ENCODE measurements at regions not wholly inside any gene's neighbourhood (a gene's known extent, or its start where the extent isn't known, plus 50 kb on each side); places are given as distances from the start of the nearest gene placed in this dataset.

GRCh38 chr12:45582536-45582935 is 147.0 kb upstream of the ARID2 start:
- Histone ChIP-seq H3K4me1 (ENCODE audit: control insufficient read depth in 2 of 2, insufficient read depth in 2 of 2, low read length in 1 of 2) (no peaks in the 10 kb centered on the region), H3K36me3 (ENCODE audit: control insufficient read depth in 2 of 2, insufficient read depth in 2 of 2, low read length in 1 of 2) (no peaks in the 10 kb centered on the region), H3K4me3 (ENCODE audit: low read depth in 1 of 2, low read length in 2 of 2) (no peak overlapping the region), H3K27ac (ENCODE audit: low read depth in 2 of 2, low read length in 1 of 2) (no peak overlapping the region), H3K9me3 (ENCODE audit: control insufficient read depth in 2 of 2, insufficient read depth in 1 of 2, low read depth in 1 of 2, low read length in 1 of 2) (no peaks in the 10 kb centered on the region), H3K27me3 (ENCODE audit: control insufficient read depth in 1 of 2, insufficient read depth in 2 of 2, low read length in 2 of 2) (no peaks in the 10 kb centered on the region)
- 54 to 60% methylated on average over 1 of the region's 1 CpG for WGBS, 2 donors

- 51 to 68% methylated on average over 8 of the region's 8 CpGs for WGBS, 2 donors
- H3K4me1 ChIP-seq (ENCODE audit: control insufficient read depth in 2 of 2, insufficient read depth in 2 of 2, low read length in 1 of 2): no peaks in the 10 kb centered on the region
- no peaks in the 10 kb centered on the region for H3K27me3 ChIP-seq (ENCODE audit: control insufficient read depth in 1 of 2, insufficient read depth in 2 of 2, low read length in 2 of 2)
- H3K36me3 ChIP-seq (ENCODE audit: control insufficient read depth in 2 of 2, insufficient read depth in 2 of 2, low read length in 1 of 2): no peaks in the 10 kb centered on the region
- H3K9me3 ChIP-seq (ENCODE audit: control insufficient read depth in 2 of 2, insufficient read depth in 1 of 2, low read depth in 1 of 2, low read length in 1 of 2): no peaks in the 10 kb centered on the region
- no peak overlapping the region for H3K27ac ChIP-seq (ENCODE audit: low read depth in 2 of 2, low read length in 1 of 2)
- H3K4me3 ChIP-seq (ENCODE audit: low read depth in 1 of 2, low read length in 2 of 2): no peak overlapping the region
Observed at GRCh38 chr12:45582986-45583659, 146.4 kb upstream of the ARID2 start.

- Histone ChIP-seq H3K36me3 (ENCODE audit: control insufficient read depth in 2 of 2, insufficient read depth in 2 of 2, low read length in 1 of 2) (no peaks in the 10 kb centered on the region), H3K27ac (ENCODE audit: low read depth in 2 of 2, low read length in 1 of 2) (no peak overlapping the region), H3K4me1 (ENCODE audit: control insufficient read depth in 2 of 2, insufficient read depth in 2 of 2, low read length in 1 of 2) (no peaks in the 10 kb centered on the region), H3K4me3 (ENCODE audit: low read depth in 1 of 2, low read length in 2 of 2) (no peak overlapping the region), H3K27me3 (ENCODE audit: control insufficient read depth in 1 of 2, insufficient read depth in 2 of 2, low read length in 2 of 2) (no peaks in the 10 kb centered on the region), H3K9me3 (ENCODE audit: control insufficient read depth in 2 of 2, insufficient read depth in 1 of 2, low read depth in 1 of 2, low read length in 1 of 2) (no peaks in the 10 kb centered on the region)
- WGBS, 2 donors: 96 to 100% methylated on average over 1 of the region's 1 CpG
Observed at GRCh38 chr12:45584336-45584735, 145.2 kb upstream of the ARID2 start.

- Histone ChIP-seq H3K4me1 (ENCODE audit: control insufficient read depth in 2 of 2, insufficient read depth in 2 of 2, low read length in 1 of 2) (no peaks in the 10 kb centered on the region), H3K9me3 (ENCODE audit: control insufficient read depth in 2 of 2, insufficient read depth in 1 of 2, low read depth in 1 of 2, low read length in 1 of 2) (no peaks in the 10 kb centered on the region), H3K36me3 (ENCODE audit: control insufficient read depth in 2 of 2, insufficient read depth in 2 of 2, low read length in 1 of 2) (no peaks in the 10 kb centered on the region), H3K4me3 (ENCODE audit: low read depth in 1 of 2, low read length in 2 of 2) (no peak overlapping the region), H3K27me3 (ENCODE audit: control insufficient read depth in 1 of 2, insufficient read depth in 2 of 2, low read length in 2 of 2) (no peaks in the 10 kb centered on the region), H3K27ac (ENCODE audit: low read depth in 2 of 2, low read length in 1 of 2) (no peak overlapping the region)
- WGBS, 2 donors: 92 to 93% methylated on average over 31 of the region's 31 CpGs
Observed at GRCh38 chr12:45585522-45586230, 143.8 kb upstream of the ARID2 start.

GRCh38 chr12:45586486-45586885 is 143.0 kb upstream of the ARID2 start:
- Histone ChIP-seq H3K4me1 (ENCODE audit: control insufficient read depth in 2 of 2, insufficient read depth in 2 of 2, low read length in 1 of 2) (no peaks in the 10 kb centered on the region), H3K27ac (ENCODE audit: low read depth in 2 of 2, low read length in 1 of 2) (no peak overlapping the region), H3K9me3 (ENCODE audit: control insufficient read depth in 2 of 2, insufficient read depth in 1 of 2, low read depth in 1 of 2, low read length in 1 of 2) (no peaks in the 10 kb centered on the region), H3K4me3 (ENCODE audit: low read depth in 1 of 2, low read length in 2 of 2) (no peak overlapping the region), H3K27me3 (ENCODE audit: control insufficient read depth in 1 of 2, insufficient read depth in 2 of 2, low read length in 2 of 2) (no peaks in the 10 kb centered on the region), H3K36me3 (ENCODE audit: control insufficient read depth in 2 of 2, insufficient read depth in 2 of 2, low read length in 1 of 2) (no peaks in the 10 kb centered on the region)
- WGBS, 2 donors: 93 to 95% methylated on average over 18 of the region's 18 CpGs

- Histone ChIP-seq H3K36me3 (ENCODE audit: control insufficient read depth in 2 of 2, insufficient read depth in 2 of 2, low read length in 1 of 2) (no peaks in the 10 kb centered on the region), H3K27me3 (ENCODE audit: control insufficient read depth in 1 of 2, insufficient read depth in 2 of 2, low read length in 2 of 2) (no peaks in the 10 kb centered on the region), H3K4me1 (ENCODE audit: control insufficient read depth in 2 of 2, insufficient read depth in 2 of 2, low read length in 1 of 2) (peaks cover 0 to 2% of the 10 kb centered on the region in 2 donors), H3K4me3 (ENCODE audit: low read depth in 1 of 2, low read length in 2 of 2) (no peak overlapping the region), H3K9me3 (ENCODE audit: control insufficient read depth in 2 of 2, insufficient read depth in 1 of 2, low read depth in 1 of 2, low read length in 1 of 2) (no peaks in the 10 kb centered on the region), H3K27ac (ENCODE audit: low read depth in 2 of 2, low read length in 1 of 2) (no peak overlapping the region)
- WGBS, 2 donors: 79 to 86% methylated on average over 2 of the region's 2 CpGs
Observed at GRCh38 chr12:45587012-45587411, 142.5 kb upstream of the ARID2 start.

- 70 to 73% methylated on average over 3 of the region's 3 CpGs for WGBS, 2 donors
- no peaks in the 10 kb centered on the region for H3K36me3 ChIP-seq (ENCODE audit: control insufficient read depth in 2 of 2, insufficient read depth in 2 of 2, low read length in 1 of 2)
- H3K4me1 ChIP-seq (ENCODE audit: control insufficient read depth in 2 of 2, insufficient read depth in 2 of 2, low read length in 1 of 2): peaks cover 0 to 2% of the 10 kb centered on the region in 2 donors
- H3K9me3 ChIP-seq (ENCODE audit: control insufficient read depth in 2 of 2, insufficient read depth in 1 of 2, low read depth in 1 of 2, low read length in 1 of 2): no peaks in the 10 kb centered on the region
- peak overlapping the region; percentile 82 to 89 for H3K27ac ChIP-seq (ENCODE audit: low read depth in 2 of 2, low read length in 1 of 2)
- no peak overlapping the region for H3K4me3 ChIP-seq (ENCODE audit: low read depth in 1 of 2, low read length in 2 of 2)
- H3K27me3 ChIP-seq (ENCODE audit: control insufficient read depth in 1 of 2, insufficient read depth in 2 of 2, low read length in 2 of 2): no peaks in the 10 kb centered on the region
Observed at GRCh38 chr12:45587877-45588533, 141.5 kb upstream of the ARID2 start.

- WGBS, 2 donors: 73 to 86% methylated on average over 2 of the region's 2 CpGs
- H3K27ac ChIP-seq (ENCODE audit: low read depth in 2 of 2, low read length in 1 of 2): no peak overlapping the region
- H3K4me3 ChIP-seq (ENCODE audit: low read depth in 1 of 2, low read length in 2 of 2): no peak overlapping the region
- H3K27me3 ChIP-seq (ENCODE audit: control insufficient read depth in 1 of 2, insufficient read depth in 2 of 2, low read length in 2 of 2): no peaks in the 10 kb centered on the region
- H3K36me3 ChIP-seq (ENCODE audit: control insufficient read depth in 2 of 2, insufficient read depth in 2 of 2, low read length in 1 of 2): no peaks in the 10 kb centered on the region
- H3K4me1 ChIP-seq (ENCODE audit: control insufficient read depth in 2 of 2, insufficient read depth in 2 of 2, low read length in 1 of 2): peaks cover 0 to 2% of the 10 kb centered on the region in 2 donors
- no peaks in the 10 kb centered on the region for H3K9me3 ChIP-seq (ENCODE audit: control insufficient read depth in 2 of 2, insufficient read depth in 1 of 2, low read depth in 1 of 2, low read length in 1 of 2)
Observed at GRCh38 chr12:45590646-45591045, 138.9 kb upstream of the ARID2 start.

- peaks cover 0 to 2% of the 10 kb centered on the region in 2 donors for H3K4me1 ChIP-seq (ENCODE audit: control insufficient read depth in 2 of 2, insufficient read depth in 2 of 2, low read length in 1 of 2)
- 52 to 70% methylated on average over 5 of the region's 5 CpGs for WGBS, 2 donors
- no peak overlapping the region for H3K27ac ChIP-seq (ENCODE audit: low read depth in 2 of 2, low read length in 1 of 2)
- no peaks in the 10 kb centered on the region for H3K27me3 ChIP-seq (ENCODE audit: control insufficient read depth in 1 of 2, insufficient read depth in 2 of 2, low read length in 2 of 2)
- no peaks in the 10 kb centered on the region for H3K36me3 ChIP-seq (ENCODE audit: control insufficient read depth in 2 of 2, insufficient read depth in 2 of 2, low read length in 1 of 2)
- no peak overlapping the region for H3K4me3 ChIP-seq (ENCODE audit: low read depth in 1 of 2, low read length in 2 of 2)
- H3K9me3 ChIP-seq (ENCODE audit: control insufficient read depth in 2 of 2, insufficient read depth in 1 of 2, low read depth in 1 of 2, low read length in 1 of 2): no peaks in the 10 kb centered on the region
Observed at GRCh38 chr12:45591635-45592034, 137.9 kb upstream of the ARID2 start.
